Frontal cortex (tissue), 3 donors: ENCODE measurements at regions not wholly inside any gene's neighbourhood (a gene's known extent, or its start where the extent isn't known, plus 50 kb on each side); places are given as distances from the start of the nearest gene placed in this dataset.
"Not testable (repeated sequence)": the region's sequence is repeated elsewhere in the genome, so short reads cannot be mapped to it uniquely, and the experiment has no call there.

Source experiments
- DNase-seq, 2 donors: peaks; one replicate each; pipeline ENCODE4 v3.0.0; 2012; ENCODE audit warnings: low spot score in 2 of 2
- FAIRE-seq: peaks from 2 replicates; lab custom pipeline; 2012; peaks lifted over from hg19 to GRCh38; lab: Jason Lieb, UNC
- donor health status: control.
- donor health status: control.
- donor health status: control.

DNA sequence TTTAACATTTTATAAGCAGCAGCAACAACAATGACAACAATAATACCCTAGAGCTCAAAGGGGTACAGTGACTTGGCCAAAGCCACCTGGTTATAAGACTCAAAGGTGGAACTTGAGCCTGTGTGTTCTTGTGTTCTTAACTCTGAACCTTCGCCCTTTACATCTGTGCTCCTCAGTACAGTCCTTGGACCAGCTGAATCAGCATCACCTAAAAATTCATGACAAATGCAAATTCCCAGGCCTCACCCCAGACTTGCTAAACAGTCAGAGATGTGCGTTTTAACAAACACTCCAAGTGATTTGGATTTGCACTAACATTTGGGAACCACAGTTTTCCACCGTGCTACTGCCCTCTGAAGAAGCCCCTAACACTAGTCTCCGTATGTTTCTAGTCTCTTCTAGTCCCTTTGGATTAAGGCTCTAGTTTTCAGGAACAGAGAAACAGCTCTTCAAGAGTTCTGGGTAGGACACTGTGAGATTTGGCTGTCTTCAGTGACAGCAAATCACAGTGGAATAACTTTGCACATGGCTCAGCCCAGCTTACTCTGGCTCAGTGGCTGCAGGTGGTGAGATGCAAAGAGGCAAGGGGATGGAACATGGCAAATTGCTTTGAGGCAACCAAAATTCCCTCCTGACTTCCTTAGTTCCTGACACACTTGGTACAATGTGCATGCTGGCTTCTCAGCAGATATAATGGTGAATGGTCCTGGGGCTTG is 151.0 kb upstream of the CDH11 start:
- DNase-seq (no peak), FAIRE-seq (no peak)

DNA sequence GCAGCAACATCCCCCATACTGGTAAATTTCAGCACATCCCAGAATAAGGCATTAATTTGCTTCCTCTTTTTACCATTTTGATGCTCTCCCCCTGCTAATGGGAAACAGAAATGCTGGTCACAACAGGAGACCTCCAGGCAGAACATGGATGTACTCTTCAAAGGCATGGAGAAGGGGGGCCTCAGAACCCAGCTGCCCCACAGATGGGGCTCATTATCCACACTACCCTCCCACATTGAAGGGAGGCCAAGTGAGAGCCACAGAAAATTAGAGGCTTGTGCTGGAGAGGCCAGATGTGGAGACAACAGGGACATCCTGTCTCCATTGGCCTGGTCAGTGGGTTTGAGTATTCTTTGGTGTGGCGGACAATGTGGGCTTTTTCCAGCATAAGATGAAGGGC is 150.1 kb upstream of the CDH11 start:
- DNase-seq (no peak), FAIRE-seq (no peak)

DNA sequence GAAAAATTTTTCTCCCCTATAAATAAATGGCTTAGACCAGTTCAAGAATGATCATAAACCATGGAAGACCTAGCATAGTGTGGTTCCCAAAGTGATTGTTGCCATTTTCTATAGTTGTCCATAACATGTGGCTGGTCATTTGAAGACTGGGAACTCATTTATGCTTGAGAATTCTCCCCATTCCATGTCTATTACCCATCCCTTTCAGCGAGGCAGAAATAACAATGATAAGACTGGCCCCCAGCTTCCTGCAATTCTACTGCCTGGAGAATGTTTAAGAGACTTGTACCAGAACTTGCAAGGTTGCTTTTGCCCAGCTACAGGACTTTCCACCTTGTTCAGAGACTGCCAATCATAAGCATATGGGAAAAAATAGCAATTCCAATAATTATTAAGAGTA is 146.5 kb upstream of the CDH11 start:
- DNase-seq (no peak), FAIRE-seq (no peak)

DNA sequence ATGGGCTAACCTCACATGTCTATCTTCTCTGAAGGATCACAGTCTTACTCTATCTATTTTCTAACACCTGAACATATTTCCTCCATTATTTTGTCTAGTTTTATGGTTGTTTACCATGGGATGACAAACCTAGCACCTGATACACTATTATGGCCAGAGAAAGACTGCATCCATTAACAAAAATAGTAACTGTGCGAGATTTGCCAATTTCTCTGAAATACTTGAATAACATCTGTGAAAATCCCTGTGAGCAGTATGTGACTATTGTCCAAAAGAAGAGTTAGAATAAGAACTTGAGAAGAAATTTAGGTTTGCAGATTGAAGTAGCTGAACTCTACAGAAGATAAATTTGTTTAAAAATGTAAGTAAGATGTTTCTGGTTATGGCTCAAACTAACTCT is 142.0 kb upstream of the CDH11 start:
- DNase-seq: no peak
- no peak for FAIRE-seq

DNA sequence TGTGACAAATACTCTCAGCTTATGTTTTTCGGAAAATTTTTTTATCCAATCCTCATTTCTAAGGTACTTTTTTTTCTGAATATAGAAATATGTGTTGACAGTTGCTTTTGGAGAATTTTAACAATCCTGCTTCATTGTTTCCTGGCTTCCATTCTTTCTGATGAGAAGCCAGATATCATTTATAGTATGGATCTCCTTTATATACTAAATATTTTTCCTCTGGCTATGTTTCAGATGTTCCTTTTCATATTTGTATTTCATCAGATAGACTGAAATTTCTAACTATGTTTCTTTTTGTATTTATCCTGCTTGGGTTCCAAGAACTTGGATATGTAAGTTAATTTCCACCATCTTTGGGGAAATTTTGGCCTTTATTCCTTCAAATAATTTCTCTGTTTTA is 138.9 kb upstream of the CDH11 start:
- no peak for FAIRE-seq

DNA sequence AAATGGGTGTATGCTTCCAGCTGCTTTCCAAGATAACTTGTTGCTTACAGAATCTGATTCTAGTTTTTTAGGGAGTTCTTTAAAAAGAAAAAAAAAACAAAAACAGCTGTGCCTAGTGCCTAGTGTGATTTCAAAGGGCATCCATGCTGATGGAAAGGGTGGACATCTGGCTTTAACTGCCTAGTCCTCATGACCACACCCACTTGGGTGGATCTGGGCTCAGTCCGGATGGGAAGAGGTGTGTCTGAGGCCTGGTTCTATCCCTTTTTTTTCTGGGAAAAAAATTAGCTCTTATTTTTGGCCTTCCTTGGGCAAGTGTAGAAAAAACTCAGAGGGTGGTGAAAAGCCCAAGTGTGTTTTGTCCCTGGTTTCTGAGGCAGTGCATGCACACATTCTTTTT is 132.3 kb upstream of the CDH11 start:
- no peak for FAIRE-seq

More for the DNA sequence above, 138.9 kb upstream of the CDH11 start:
- DNase-seq: no peak

DNA sequence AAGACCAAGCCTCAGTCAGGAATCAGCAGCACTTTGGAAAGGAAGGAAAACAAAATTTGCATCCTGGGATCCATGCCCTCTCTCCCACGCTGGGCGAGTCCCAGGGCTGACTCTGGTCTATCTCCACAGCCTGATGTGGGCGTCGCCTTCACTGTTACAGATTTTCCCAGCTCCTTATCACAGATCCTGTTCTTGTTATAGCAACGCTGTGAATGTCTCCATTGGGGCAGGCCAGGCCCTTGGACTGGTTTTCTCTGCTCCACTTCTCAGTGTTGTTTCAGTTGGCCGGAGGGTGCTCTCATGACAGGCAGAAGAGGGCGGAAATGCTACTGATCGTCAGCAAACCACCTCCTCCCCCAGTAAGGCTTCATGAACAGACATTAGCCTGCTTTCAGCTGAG is 127.9 kb upstream of the CDH11 start:
- FAIRE-seq (no peak), DNase-seq (peak in 1 of 2 donors; percentile 4)

More for the DNA sequence above, 132.3 kb upstream of the CDH11 start:
- DNase-seq: no peak

DNA sequence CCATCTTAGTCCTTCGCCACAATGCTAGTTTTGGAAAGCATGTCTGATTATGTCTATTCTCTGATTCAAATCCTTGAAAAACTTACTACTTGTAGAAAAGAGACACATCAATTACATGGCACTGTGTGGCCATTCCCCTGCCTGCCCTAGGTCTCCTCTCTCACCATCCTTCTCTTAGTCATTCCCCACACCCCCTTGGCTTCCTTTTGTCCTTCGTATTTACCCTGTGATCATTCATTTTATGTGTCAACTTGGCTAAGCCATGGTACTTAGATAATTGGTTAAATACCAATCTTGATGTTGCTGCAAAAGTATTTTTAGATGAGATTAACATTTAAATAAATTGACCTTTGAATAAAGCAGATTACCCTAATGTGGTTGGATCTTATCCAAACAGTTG is 122.9 kb upstream of the CDH11 start:
- FAIRE-seq: no peak
- DNase-seq: no peak

DNA sequence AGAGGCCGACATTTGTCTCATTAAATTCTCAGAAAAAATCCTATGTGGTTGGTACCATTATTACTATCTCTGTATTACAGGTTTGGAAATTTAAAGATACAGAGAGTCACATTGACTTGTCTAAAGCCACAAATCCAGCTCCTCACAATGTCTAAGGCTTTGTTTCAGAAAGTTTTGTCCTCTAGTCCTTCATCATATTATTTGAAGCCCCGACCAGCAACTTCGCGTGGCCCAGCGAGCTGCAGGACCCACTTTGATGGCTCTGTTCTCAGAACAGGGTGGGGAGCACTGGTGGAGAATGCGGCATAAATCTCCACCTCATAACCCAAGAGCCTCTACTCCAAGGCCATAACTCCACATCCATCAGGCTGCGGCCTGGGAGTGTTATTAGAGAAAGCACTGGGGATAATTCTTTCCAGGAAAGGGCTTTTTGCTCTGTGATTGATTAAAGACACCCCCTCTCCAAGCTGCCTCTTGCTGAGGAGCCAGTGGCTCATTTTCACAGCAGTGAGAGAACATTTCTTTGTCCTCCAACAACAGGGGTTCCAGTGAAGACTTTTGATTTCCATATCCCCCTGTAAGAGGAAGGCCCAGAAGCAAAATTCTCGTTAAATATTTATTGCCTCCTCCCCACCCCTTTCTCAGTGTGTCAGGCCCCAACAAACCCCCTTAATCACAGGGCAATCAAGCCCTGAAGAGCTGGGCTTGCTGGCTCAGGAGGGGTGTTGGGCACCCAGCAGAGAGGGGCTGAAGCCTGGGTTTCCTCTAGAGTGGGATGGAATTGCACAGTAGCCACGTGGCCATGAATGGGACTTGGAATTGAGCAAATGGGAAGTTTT is 113.7 kb upstream of the CDH11 start:
- FAIRE-seq: no peak
- no peak for DNase-seq

DNA sequence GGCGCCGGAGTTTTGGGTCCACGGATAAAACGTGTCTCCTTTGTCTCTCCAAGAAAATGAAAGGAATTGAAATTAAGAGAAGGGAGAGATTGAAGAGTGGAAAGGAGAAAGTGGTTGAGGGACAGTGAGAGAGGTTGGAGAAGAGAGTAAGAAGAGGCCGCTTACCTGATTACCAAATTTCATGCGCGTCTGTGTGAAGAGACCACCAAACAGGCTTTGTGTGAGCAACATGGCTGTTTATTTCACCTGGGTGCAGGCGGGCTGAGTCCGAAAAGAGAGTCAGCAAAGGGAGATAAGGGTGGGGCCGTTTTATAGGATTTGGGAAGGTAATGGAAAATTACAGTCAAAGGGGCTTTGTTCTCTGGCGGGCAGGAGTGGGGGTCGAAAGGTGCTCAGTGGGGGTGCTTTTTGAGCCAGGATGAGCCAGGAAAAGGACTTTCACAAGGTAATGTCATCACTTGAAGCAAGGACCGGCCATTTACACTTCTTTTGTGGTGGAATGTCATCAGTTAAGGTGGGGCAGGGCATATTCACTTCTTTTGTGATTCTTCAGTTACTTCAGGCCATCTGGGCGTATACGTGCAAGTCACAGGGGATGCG is 113.0 kb upstream of the CDH11 start:
- FAIRE-seq, DNase-seq: not testable (repeated sequence)

DNA sequence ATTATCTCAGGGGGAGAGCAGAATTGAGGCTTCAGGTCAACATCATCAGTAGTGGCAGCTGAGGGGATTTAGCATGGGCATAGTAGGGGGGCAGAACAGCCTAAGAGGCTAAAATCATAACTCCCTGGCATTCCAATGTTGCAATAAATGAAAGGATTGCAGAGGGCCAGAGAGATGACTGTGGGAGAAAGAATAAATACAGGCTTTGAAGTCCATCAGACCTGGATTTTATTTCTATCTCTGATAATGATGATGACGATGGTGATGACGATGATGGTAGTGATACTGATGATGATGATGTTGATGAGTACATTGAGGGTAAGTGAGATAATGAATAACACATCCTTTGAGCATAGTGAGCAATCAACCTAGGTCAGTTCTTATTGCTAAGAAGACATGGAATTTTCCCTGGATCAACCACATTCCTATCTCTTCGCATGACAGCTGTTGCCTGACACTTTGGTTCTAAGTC is 107.4 kb upstream of the CDH11 start:
- no peak for FAIRE-seq
- no peak for DNase-seq

DNA sequence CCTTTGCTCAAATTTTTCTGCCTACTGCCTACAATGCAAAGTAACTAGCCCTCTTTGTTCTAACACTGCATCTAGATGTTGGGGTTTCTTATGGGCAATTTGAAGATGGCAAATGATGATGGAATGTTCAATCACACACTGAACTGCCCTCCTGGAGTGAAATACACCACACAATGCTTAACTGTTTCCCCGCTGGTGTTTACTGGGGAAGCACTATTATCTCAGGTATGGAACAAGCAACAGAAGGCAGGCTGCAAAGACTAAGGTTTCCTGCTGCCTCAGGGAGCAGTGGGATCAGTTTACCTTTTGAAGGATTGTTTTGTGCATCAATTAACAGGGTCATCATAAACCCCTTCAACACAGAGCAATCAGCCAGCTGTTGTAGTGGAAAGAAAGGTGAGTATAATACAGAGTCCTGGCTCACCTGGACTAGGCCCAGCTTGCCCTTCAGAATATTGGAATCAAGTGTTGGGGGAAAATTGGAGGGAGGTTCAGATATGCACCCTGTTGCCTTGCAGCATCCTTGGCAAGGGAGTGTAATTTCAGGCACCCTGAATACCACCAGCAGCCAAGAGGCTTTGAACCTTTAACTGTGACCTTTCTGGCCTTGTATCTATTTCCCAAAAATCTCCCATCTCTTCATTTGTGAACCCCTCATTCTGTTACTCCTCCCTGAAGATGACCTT is 105.4 kb upstream of the CDH11 start:
- FAIRE-seq: no peak
- DNase-seq: no peak

DNA sequence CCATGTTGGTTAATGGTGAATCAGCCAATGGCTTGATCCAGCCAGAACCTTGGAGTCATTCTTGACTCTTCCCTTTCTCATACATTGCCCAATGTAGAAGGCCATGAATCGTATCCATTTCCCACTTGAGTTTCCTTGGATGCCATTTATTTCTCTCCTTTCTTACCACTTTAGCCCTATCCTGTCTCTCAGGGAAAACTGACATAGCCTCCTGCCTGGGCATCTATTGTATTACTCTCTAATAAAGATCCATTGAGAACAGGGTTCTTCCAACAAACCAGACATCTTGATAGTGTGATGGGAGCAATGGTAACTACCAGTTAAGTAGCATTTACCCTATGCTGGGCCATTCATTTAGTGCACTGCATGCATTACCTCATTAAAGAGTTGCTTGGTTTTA is 104.2 kb upstream of the CDH11 start:
- FAIRE-seq: no peak

DNA sequence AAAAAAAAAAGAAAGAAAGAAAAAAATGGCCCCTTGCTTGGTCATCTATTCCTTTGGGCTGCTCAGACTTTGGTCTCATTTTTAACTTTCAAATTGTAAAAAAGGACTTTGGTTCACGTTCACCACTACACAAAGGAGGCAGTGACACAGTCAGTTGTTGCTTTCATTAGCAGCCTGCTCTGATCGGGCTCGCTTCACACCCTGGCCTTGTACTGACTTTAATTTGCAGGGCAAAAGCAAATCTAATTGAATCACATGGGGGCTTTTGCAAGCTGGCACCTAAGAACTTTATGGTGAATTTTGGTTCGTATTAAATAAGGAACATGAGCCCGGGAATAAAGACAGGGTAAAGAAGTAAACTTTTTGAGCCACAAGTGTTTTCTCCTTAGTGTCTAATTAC is 103.6 kb upstream of the CDH11 start:
- FAIRE-seq (no peak), DNase-seq (no peak)

More for the DNA sequence above, 104.2 kb upstream of the CDH11 start:
- DNase-seq: no peak

DNA sequence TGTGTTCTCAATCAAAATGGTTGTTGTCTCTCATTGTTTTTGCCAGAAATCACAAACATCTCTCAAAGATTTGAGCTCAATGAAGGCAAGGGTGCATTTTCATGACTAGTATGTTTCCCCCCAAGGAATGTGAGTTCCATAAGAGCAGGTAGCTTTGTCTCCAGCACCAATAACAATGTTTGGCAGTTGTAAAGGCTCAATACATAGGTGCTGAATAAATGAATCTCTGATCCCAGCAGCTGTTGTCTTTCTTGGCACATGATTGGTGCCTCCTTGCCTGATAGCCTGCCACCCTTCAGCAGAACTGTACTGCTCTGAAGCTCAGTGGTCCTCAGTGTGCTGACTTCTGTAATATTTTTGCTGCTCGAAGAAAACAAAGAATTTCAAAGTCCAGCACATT is 103.1 kb upstream of the CDH11 start:
- DNase-seq (no peak), FAIRE-seq (no peak)

DNA sequence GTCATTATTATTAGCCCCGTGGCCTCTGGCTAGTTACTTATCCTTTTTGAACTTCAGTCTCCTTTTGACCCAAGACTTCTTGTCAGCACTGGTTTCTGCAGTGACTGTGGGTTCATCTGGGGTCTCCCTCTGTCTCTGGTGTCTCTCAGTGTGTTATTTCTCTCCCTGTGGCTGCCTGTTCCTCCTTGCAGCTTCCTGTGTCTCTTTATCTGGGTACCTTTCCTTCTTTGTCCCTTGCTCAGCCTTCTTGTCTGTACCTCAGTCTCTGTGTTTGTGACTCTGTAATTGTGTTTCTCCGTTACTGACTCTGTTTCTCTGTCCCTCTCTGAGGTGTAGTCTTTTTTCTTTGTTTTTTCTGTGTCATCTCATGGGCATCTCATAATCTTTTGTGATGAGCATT is 102.6 kb upstream of the CDH11 start:
- FAIRE-seq (no peak), DNase-seq (no peak)

DNA sequence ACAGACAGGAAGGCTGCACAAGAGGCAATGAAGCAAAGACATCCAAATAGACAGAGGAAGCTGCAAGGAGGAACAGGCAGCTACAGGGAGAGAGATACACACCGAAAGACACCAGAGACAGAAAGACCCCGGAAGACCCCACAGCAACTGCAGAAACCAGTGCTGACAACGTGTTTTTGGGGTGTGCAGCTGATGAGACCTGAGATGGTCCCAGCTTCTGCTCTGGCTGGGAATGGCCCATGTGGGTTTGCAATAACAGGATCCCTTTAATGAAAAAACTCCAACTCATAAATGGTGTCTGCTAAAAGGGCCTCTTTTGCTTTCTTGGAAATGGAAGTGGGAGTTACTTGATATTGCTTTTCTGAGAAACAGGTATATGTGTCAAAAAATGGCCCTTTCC is 101.5 kb upstream of the CDH11 start:
- no peak for DNase-seq
- no peak for FAIRE-seq

DNA sequence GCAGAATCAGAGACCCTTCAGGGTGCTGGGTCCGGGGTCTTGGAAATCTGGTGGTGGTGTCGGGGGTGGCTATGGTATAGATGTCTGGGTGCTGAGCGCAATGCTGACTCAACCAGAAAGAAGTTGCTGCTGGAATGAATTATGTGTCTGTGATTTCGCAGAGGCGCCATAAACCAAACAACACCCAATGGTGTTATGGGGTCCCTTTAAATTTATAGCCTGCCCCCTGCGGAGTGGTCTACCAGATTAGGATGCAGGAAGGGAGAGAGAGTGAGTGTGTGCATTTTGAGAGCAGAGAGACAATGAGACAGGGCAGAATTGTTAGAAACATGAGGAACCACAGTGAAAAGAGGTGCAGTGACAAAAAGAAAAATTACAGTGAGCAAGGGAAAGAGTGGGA is 100.7 kb upstream of the CDH11 start:
- FAIRE-seq (no peak), DNase-seq (no peak)

DNA sequence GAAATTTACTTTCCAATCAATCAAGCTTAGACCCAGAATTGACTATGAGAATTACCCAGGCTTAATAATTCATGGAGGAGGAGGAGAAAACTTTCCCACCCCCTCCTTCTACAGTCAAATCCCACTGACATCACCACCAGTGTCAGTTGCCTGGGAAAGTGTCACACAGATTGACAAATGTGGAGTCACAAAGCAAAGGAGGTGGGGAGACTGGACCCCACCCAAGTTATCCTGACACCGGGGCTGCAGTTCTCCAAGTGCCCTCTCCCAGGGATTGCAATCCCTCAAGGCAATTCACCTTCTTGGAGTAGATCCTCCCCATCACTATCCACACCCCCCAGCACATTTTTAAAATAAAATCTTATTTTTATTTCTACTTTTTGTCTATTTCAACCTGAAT is 100.2 kb upstream of the CDH11 start:
- FAIRE-seq (no peak), DNase-seq (no peak)

DNA sequence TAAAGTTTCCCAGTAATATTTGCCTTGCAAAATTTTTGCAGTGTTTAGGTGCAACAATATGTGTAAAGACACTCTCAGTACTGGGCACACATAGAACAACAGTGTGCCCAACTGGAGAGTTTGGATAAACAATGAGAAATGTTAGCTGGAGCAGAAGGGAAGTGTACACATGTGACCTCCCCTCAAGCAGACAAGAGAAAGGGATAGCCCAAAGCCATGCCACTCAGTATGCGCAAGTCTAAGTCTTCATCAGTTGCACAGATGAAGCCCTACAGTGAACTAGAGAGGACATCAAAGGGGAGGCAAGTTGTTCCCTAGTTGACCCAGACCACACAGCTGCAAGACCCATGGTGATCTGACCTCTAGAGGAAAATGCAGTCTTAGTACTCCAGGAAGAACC is 97.9 kb upstream of the CDH11 start:
- no peak for FAIRE-seq

More for the DNA sequence above, 97.9 kb upstream of the CDH11 start:
- no peak for DNase-seq
